Right lobe of liver (tissue), 6 donors: ENCODE measurements at regions not wholly inside any gene's neighbourhood (a gene's known extent, or its start where the extent isn't known, plus 50 kb on each side); places are given as distances from the start of the nearest gene placed in this dataset.

Experiments
- ATAC-seq, 4 donors: fragments of 200-7000 bp; cut with Tn5 transposase; one replicate each; pipeline ENCODE4 v1.9.1; 2020; ENCODE audit warnings: mild to moderate bottlenecking in 4 of 4, moderate library complexity in 4 of 4
- DNase-seq, 3 donors: peaks; one replicate each; pipeline ENCODE4 v3.0.0-alpha.2; 2020
- H3K27ac ChIP-seq, 3 donors: fragments of 200-600 bp; one replicate each; pipeline ENCODE4 v1.8.0; 2022
- H3K27me3 ChIP-seq, 2 donors: fragments of 200-600 bp; one replicate each; pipeline ENCODE4 v1.8.0; 2022
- H3K36me3 ChIP-seq, 4 donors: fragments of 200-600 bp; sonication (generic) in 1 of 4; one replicate each; pipeline versions ENCODE4 v1.5.1 to v1.8.0; 2017 to 2022; ENCODE audit warnings: control low read depth in 1 of 4
- H3K4me1 ChIP-seq, 4 donors: fragments of 200-600 bp; sonication (generic) in 1 of 4; one replicate each; pipeline versions ENCODE4 v1.5.1 to v1.8.0; 2017 to 2022; ENCODE audit warnings: control low read depth in 1 of 4
- H3K4me3 ChIP-seq, 3 donors: fragments of 200-600 bp; one replicate each; pipeline ENCODE4 v1.8.0; 2022
- H3K9me3 ChIP-seq, 4 donors: fragments of 200-600 bp; sonication (generic) in 1 of 4; one replicate each; pipeline versions ENCODE4 v1.5.1 to v1.8.0; 2017 to 2022; ENCODE audit warnings: control low read depth in 1 of 4
- POLR2A ChIP-seq: fragments of 450-650 bp; IDR thresholded peaks from one replicate; pipeline ENCODE4 v1.6.1; 2017; ENCODE audit warnings: antibody characterized with exemption, mild to moderate bottlenecking
- WGBS: methylation state at CpG from one replicate; pipeline ENCODE4 v1.1.6; 2018; ENCODE audit warnings: low coverage, low lambda C conversion rate; ENCODE audit not compliant: insufficient coverage; ENCODE audit errors: missing lambda C conversion rate; 5-methylcytosine and 5-hydroxymethylcytosine counted together
- intact Hi-C, 2 donors: fragments of 100-400 bp; cut with DNase I; formaldehyde crosslinking; loops; one replicate each; pipeline versions ENCODE4 v1.11.2 to v1.14.1; 2022
- TF ChIP-seq, protein P1 (sequence below), 4 donors: fragments of 200-600 bp in 3 of 4; fragments of 450-650 bp in 1 of 4; IDR thresholded peaks; one replicate each; pipeline versions ENCODE4 v1.5.1 to v1.8.0; 2016 to 2022; ENCODE audit warnings: antibody characterized with exemption in 4 of 4, mild to moderate bottlenecking in 2 of 4
- donor health status: DM: no; HTN: yes; CAD: no.
- donor health status: DM: no; HTN: no; CAD: no.
- donor health status: DM: no; HTN: no; CAD: no.
- donor health status: DM: no; HTN: yes; CAD: no.
- donor health status: DM: no; HTN: yes; CAD: no.

DNA sequence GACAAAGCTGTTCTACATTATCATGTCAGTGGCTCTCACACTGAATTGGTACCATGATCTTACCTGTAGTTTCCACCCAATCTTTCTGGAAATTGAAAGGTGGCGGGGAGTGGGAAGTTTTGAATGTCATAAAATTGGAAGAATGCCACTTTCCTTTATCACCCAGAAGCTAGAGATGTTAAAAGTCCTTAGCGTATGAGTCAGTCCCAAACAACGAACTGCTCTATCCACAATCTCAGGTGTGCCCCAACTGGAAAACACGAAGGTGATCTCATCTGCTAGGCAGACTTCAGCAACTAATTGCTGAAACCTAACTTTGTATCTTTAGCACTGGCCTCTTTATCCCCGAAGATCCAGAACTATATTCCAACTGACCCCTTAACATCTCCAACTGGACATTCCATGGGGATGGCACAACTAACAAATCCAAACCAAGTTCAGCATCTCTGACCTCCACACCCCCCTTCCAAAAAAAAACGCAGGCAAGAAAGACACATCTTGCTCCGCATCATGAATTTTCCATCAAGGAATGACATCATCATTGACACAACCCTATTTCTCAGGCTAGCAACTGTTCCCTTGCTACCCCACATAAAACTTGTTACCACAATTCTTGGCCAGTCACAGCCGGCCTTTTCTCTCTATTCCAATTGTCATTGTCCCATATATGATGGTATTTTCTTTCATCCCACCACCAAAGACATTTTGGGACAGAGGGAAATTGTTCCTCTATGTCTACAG, 175.4 kb downstream of the KLF12 start:
- H3K4me1 ChIP-seq, result no peaks in the 10 kb centered on the region
- TF ChIP-seq, protein P1, sequence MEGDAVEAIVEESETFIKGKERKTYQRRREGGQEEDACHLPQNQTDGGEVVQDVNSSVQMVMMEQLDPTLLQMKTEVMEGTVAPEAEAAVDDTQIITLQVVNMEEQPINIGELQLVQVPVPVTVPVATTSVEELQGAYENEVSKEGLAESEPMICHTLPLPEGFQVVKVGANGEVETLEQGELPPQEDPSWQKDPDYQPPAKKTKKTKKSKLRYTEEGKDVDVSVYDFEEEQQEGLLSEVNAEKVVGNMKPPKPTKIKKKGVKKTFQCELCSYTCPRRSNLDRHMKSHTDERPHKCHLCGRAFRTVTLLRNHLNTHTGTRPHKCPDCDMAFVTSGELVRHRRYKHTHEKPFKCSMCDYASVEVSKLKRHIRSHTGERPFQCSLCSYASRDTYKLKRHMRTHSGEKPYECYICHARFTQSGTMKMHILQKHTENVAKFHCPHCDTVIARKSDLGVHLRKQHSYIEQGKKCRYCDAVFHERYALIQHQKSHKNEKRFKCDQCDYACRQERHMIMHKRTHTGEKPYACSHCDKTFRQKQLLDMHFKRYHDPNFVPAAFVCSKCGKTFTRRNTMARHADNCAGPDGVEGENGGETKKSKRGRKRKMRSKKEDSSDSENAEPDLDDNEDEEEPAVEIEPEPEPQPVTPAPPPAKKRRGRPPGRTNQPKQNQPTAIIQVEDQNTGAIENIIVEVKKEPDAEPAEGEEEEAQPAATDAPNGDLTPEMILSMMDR (IDR thresholded peaks at IDR 0.05), result no peak
- TF ChIP-seq POLR2A, result no peak
- no peak for ATAC-seq
- intact Hi-C loops, result no loop called here
- H3K27me3 ChIP-seq, result no peaks in the 10 kb centered on the region
- H3K9me3 ChIP-seq, result no peaks in the 10 kb centered on the region
- H3K4me3 ChIP-seq, result no peak overlapping the region
- WGBS, result 84% methylated on average over 8 of the region's 8 CpGs
- no peak overlapping the region for H3K27ac ChIP-seq
- DNase-seq, result no peak
- no peaks in the 10 kb centered on the region for H3K36me3 ChIP-seq

GRCh38 chr13:73957889-73958288, 176.3 kb downstream of the KLF12 start:
- TF ChIP-seq POLR2A, result no peak
- TF ChIP-seq, protein P1 (IDR thresholded peaks at IDR 0.05), result no peak
- Histone ChIP-seq H3K4me1 (no peaks in the 10 kb centered on the region), H3K36me3 (no peaks in the 10 kb centered on the region), H3K27me3 (no peaks in the 10 kb centered on the region), H3K4me3 (no peak overlapping the region), H3K9me3 (no peaks in the 10 kb centered on the region), H3K27ac (no peak overlapping the region)
- no peak for ATAC-seq
- no peak for DNase-seq
- intact Hi-C loops, result no loop called here
- 92% methylated on average over 4 of the region's 5 CpGs for WGBS

GRCh38 chr13:73956795-73957408, 177.3 kb downstream of the KLF12 start:
- Histone ChIP-seq H3K4me1 (no peaks in the 10 kb centered on the region), H3K4me3 (no peak overlapping the region), H3K27me3 (no peaks in the 10 kb centered on the region), H3K27ac (no peak overlapping the region), H3K9me3 (no peaks in the 10 kb centered on the region), H3K36me3 (no peaks in the 10 kb centered on the region)
- ATAC-seq, result no peak
- intact Hi-C loops, result no loop called here
- WGBS, result 88% methylated on average over 1 of the region's 1 CpG
- no peak for TF ChIP-seq POLR2A
- TF ChIP-seq, protein P1 (IDR thresholded peaks at IDR 0.05), result no peak
- no peak for DNase-seq

DNA sequence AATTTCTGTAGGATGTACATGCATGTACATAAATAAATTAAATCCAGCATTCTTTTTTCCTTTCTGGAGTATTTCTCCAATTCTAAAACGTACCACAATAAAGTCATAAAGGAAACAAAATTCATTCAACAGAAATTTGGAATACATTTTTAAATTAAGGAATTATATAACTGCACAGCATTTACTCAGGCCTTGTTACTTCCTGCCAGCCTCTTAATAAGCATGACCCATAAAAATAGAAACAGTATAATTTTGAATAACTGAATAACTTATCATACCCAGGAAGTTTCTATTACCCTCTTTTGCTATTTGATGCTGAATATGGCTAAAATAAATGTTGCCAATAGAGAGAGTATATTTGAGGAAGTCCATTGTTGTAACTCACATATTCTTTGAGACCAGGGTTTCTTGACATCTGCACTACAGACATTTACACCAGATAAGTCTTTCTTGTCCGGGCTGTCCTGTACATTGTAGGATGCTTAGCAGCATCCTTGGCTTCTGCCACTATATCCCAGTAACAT, 178.2 kb downstream of the KLF12 start:
- WGBS, result 52% methylated on average over 2 of the region's 2 CpGs
- no peak for ATAC-seq
- intact Hi-C loops, result no loop called here

More for the DNA sequence above, 178.2 kb downstream of the KLF12 start:
- Histone ChIP-seq H3K9me3 (no peaks in the 10 kb centered on the region), H3K36me3 (no peaks in the 10 kb centered on the region), H3K27me3 (no peaks in the 10 kb centered on the region), H3K4me3 (no peak overlapping the region), H3K4me1 (no peaks in the 10 kb centered on the region), H3K27ac (no peak overlapping the region)
- TF ChIP-seq POLR2A, result no peak
- TF ChIP-seq, protein P1 (IDR thresholded peaks at IDR 0.05), result no peak
- DNase-seq, result no peak
